ENCODE measurements at regions not wholly inside any gene's neighbourhood (a gene's known extent, or its start where the extent isn't known, plus 50 kb on each side); places are given as distances from the start of the nearest gene placed in this dataset.

DNA sequence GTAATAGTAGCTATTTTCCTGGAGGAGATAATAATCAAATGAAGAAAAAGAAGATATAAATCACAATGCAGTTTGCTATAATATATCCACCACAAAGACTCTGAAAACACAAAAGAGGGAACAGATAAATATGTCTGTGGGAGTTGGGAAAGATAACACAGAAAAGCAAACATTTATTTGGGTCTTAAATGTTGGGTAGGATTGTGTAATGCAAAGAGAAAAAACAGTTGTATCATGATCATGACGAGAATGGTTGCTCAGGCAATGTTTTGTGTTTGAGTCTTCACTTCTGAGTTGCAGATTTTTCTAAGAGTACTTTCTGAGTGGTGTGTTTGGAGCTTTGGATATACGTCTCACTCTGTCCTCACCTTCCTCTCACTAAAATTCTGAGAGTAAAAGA lies 437.5 kb downstream of the TFEC start:
- TF ChIP-seq, protein P1, sequence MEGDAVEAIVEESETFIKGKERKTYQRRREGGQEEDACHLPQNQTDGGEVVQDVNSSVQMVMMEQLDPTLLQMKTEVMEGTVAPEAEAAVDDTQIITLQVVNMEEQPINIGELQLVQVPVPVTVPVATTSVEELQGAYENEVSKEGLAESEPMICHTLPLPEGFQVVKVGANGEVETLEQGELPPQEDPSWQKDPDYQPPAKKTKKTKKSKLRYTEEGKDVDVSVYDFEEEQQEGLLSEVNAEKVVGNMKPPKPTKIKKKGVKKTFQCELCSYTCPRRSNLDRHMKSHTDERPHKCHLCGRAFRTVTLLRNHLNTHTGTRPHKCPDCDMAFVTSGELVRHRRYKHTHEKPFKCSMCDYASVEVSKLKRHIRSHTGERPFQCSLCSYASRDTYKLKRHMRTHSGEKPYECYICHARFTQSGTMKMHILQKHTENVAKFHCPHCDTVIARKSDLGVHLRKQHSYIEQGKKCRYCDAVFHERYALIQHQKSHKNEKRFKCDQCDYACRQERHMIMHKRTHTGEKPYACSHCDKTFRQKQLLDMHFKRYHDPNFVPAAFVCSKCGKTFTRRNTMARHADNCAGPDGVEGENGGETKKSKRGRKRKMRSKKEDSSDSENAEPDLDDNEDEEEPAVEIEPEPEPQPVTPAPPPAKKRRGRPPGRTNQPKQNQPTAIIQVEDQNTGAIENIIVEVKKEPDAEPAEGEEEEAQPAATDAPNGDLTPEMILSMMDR (IDR thresholded peaks at IDR 0.05) = no peak
- no peak for TF ChIP-seq POLR2A (IDR thresholded peaks at IDR 0.05)
- no peak for TF ChIP-seq EP300 (IDR thresholded peaks at IDR 0.05)
- no peak for TF ChIP-seq POLR2AphosphoS5 (IDR thresholded peaks at IDR 0.05)

Data from suprapubic skin (tissue), 4 donors.